Activated CD4-positive, alpha-beta T cell treated with anti-CD3 and anti-CD28 coated beads, Interleukin-2, amount 50 U/mL, for 24 hours (primary cell): ENCODE measurements at regions not wholly inside any gene's neighbourhood (a gene's known extent, or its start where the extent isn't known, plus 50 kb on each side); places are given as distances from the start of the nearest gene placed in this dataset.

Experiments
- DNase-seq, 2 donors: peaks; one replicate each; pipeline ENCODE4 v3.0.0-alpha.2; 2020; ENCODE audit warnings: low read depth in 1 of 2, low spot score in 1 of 2

DNA sequence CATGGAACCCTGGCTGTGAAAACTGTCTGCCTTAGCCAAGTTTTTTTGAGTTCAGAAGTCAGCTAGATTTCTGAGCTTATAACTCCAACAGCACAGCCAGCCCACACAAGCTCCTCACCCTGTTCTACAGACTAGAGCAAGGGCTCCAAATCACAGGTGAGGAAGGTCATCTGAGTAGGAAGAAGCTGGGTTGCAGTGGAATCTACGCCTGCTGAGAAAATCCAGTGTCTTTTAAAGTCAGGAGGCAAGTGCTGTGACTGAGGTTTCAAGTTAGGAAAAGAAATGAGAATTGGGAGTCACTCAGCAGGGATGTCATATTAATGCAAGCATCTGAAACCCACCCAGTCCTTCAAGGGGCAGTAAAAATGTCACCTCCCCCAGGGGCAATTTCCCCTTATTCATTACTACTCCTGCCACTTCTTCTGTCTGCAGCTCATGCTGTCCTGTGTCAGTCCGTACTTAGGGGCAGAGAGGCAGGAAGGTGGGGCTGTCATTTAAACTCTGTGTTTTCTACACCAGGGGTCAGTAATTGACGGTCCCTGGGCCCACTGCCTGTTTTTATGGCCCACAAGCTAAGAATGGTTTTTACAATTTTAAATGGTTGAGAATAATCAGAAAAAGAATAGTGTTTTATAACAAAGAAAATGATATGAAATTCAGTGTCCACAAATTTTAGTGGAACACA is 551.1 kb downstream of the BCL11A start:
- DNase-seq, result no peak

DNA sequence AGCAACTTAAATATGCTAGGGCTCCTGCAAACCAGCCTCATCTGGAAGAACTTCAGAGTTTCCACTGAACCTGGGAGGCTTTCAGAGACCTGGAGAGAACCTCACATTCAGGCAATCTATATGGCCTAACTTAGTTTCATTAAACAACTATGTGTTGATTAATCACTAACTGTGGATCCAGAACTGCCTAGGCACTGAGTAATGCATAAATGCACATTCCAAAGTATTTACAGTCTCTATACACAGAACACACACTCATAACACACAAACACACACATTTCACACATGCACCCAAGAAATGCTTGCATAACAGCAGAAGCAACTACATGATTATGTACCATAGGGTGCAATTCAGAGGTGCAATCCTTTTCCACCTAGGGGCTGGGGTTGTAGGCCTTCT is 552.8 kb downstream of the BCL11A start:
- DNase-seq, result no peak

DNA sequence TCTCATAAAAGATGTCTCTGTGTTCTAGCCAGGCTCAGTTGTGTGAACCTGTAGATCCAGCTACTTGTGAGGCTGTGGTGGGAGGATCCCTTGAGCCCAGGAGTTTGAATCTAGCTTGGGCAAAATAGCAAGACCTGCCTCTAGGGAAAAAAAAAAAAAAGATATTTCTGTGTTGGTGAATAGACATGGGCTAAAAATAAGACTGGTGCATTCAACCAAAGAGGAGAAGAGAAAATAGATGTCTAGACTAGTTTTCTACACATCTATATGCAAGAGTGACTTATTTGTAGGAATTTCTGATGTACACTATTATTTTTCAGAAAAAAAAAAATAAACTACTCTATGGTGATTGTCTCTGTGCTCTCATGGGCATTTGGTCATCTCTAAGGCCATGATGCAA is 555.1 kb downstream of the BCL11A start:
- no peak for DNase-seq

DNA sequence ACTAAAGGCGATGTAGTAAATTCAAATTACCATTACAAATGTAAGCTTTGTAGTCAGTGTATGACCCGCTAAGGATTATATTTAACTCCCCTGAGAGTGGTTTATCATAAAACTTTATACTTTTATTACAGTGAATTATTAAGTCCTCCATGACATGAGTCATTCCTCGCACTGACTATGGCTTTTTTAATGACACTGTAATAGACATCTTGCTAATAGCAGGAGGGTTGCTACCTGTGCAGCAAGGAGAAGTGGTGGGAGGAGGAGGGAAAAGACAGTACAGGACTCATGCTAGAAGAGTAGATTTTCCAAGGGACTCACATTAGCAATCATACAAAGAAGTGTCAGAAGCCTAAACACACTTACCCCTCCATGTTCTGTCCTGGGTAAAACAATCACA is 556.1 kb downstream of the BCL11A start:
- no peak for DNase-seq

DNA sequence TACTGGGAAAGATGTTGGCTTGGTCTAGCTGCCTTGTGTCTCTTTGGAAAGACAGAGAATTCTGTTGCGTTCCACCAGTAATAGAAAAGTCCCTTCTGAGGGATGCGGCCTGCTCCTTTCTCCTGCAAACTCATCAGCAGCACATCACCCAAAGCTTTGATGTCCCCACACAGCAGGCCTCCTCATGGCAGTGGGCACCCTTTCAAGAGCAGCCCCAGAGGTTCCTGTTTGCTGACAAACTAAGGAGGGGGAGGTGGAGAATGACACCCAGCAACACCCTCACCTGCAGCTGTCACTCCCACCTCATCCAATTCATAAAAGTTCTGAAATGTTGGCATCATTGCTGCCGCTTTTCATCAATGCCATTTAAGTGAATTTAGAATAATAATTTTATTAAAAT is 556.6 kb downstream of the BCL11A start:
- DNase-seq, result no peak

DNA sequence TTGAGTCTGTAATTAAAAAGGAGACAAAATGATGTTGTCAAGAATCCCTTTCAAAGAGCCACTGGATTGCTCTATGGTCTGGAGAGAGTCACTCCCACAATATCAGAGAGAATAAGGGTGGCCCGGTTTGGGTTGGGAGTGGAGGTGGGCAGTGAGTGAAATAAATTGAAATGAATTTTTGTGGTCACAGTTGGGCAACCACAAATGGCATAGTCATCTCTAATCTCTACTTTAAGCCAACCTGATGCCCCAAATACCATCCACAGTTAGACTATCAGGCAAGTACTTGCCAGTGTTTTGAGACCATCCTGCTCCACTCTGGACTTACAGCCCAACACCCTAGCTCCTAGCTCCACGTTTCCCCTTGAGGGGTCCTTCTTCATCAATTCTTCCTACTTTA is 559.7 kb downstream of the BCL11A start:
- no peak for DNase-seq

DNA sequence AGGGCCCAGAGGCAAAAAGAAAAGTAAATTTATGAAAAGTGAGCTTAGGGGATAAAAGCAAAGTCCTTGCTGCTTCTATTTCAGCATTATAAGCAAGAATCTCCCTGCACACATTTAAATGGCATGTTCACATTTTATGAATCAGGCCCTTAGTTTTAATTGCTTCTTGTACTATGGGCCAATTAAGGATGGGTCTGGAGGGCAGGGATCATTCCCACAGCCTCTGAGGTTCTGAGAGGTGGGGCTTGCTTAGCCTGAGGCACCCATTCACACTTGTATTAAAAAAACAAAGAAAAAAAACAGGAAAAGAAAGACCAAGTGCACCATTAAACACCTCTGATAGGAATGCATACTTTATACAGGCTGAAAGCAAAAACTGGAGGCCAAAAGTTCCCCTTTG is 565.1 kb downstream of the BCL11A start:
- DNase-seq, result no peak

DNA sequence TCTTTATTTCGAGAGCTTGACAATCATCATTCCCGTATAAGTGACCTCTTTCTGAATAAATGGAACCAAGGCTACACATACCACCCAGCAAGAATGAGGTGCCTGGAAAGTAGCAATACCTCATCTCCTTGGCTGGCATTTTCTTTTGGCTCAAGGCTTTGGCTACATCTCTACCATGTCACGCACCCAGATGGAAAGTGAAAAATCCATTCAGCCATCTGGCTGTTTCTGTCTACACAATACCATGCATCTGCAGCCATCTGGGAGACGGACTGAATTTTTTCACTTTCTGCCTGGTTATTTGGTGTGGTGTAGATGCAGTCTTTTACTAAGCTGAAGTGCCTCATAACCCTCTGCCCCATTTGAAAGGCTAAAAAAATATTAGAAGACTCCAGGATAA is 566.9 kb downstream of the BCL11A start:
- no peak for DNase-seq

DNA sequence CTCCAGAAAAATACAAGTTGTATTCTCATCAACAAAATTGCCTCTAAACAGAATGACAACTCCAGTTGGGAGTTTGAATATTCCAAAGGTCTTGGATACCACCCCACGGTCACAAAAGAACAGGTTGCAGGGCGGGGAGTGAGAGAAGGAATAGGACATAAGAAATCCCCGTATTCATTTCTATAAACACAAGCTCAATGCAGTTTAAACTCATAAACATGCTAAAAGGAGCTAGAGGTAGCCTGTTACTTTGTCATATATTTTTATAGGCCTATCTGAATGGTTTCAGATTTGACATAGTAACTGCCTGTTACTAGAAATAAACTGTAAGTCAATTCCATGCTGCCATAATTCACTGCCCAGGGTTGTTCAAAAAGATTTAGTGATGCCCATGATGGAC is 567.5 kb downstream of the BCL11A start:
- DNase-seq, result no peak

DNA sequence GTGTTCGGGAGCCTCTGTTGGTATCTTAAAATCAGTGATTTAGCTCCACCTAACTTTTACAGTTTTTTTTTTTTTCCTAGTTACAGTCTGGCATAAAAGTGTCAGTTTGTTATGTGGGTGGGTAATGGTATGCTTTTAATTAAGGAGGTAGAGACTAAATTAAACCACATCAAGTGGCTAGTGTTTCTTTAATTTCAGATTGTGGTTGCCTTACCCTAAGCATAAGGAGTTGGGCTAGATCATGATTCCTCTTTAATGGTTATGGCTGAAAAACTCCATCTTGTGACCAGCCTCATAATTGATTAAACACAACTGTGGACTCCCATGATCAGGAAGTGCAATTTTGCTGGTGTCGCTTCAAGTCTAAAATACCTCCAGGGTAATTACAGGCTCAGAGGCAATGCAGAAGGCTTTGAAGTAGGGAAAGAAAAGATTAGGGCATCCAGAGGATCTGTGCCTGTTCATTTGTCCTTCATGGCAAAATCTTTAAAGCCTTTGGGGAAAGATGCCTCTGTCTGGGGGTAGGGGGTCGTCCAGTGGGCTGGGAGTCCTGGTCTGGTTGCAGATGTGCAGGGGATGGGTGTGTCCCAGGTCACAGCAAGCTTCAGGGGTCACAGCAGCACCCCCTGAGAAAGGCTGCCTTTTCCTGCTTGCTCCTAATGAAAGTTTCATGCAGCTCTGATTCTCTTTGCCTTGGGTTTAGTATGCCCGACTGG is 579.2 kb downstream of the BCL11A start:
- no peak for DNase-seq

DNA sequence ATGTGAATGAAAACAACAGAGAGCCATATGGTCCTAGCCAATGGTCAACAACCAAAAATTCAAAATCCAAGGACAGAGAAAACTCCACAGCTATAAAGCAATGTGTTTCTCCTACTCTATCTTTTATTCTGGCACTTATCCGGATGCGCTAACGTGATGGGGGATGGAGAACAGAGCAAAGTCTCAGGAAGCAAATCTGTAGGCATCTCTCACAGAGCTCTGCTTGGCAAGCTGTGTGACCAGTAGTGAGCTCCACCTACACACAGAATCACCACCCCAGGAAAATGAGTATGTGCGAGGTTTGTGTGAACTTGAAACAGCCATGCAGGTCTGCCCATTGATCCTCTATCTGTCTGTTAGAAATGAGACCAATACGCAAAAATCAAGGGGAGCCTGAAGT is 584.3 kb downstream of the BCL11A start:
- DNase-seq, result no peak

DNA sequence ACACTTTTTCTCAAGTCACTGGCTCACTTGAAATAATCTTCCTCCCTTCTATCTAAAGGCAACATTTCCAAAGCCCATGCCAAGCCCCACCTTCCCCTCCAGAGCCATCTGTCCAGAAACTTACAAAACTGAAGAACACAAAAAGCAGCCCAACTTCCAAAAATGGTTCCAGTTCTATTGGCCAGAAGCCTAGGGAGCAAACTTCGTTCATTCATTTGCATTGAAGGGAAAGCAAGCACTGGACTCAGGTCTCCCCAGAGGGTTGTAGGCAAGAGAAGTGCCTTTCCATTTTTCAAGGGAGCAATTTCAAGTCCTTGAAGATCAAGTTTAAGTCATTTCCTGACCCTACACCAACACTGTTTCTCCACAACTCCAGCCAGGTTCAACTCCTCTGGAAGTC is 585.0 kb downstream of the BCL11A start:
- DNase-seq, result no peak

DNA sequence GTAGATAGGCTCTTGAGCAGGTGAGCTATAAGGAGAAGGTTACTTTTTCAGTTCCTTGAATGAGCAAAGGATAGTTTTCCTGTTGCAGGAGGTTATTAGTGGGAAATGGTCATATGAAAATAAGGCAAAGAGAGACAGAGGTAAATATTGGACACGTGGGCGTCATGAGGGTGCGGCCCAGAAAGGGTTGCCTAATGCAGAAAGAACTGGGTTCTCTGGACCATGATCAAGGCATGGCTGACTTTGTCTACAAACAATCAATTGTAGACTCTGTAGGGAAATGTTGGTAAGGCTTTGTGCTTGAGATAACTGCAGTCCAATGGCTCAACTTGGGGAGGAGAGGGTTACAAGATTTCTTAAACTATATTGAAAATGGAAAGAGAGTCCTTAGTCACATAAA is 585.8 kb downstream of the BCL11A start:
- DNase-seq, result no peak

DNA sequence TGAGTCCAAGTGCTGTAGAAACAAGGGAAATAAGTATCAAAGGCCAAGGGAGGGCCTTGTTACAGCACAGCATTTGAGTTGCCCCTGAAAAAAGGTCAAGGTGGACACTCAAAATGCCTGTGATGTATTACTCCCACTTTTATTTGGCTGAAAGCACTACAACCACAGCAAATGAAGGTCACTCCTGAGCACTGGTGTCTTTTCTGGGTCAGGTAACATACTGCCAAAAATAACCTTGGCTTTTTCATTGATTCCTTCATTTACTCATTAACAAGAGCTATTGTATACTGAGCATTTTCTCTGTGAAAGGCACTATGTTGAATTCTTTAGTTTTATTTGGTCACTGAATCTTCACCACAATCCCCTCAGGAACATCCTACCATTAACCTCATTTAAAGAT is 590.3 kb downstream of the BCL11A start:
- DNase-seq, result no peak

DNA sequence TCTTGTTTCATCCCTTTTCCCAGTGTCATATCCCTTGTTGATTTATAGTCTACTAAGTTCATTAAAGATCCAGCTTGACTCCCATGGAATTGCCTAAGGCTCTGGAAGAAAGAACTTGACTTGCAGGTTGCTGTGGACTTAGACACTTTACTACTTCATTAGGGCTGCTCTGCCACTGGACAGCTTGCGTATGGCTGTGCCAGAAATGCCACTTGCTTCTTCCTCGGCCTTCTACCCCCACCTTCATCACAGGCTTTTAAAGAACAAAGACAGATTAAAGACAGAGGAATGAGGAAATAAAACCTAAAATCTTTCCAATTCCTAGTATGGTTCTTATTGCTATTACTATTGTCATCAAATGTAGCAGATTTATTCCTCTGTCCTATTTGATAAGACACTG is 591.7 kb downstream of the BCL11A start:
- no peak for DNase-seq

DNA sequence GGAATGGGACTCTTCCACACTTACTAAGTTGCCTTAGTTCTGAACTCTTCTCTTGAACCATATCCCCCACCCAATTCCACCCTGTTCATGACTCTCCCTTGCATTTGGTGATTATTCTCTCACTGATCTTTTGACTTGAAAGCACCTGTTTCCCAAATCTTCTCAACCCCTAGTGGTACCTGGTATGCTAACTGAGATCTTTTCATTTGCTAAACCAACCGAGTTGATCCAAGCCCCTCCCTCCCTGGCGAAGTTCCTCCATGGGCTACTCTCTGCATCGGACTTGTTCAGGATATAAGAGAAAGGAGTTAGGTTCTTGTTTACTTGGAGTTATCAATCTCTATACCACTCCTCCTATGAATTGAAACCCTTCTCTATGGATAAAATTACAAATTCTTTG is 593.5 kb downstream of the BCL11A start:
- no peak for DNase-seq

DNA sequence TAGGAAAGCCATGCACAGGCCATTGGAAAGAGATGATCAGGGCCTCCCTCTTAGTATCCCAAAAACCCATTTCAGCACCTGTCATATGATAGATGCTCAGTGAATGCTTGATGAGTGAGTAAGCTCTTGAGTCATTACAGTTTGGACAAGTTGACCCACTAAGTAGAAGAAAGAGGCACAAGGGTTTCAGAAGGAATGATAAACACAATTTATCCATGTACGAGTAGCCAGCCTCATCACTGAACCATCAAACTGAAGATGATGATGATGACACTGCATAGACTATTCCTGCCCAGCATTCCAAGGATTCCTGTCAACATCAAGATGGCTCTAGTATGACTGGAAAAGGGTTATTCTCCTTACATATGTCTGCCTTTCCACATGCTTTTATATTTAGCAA is 596.0 kb downstream of the BCL11A start:
- DNase-seq, result no peak

DNA sequence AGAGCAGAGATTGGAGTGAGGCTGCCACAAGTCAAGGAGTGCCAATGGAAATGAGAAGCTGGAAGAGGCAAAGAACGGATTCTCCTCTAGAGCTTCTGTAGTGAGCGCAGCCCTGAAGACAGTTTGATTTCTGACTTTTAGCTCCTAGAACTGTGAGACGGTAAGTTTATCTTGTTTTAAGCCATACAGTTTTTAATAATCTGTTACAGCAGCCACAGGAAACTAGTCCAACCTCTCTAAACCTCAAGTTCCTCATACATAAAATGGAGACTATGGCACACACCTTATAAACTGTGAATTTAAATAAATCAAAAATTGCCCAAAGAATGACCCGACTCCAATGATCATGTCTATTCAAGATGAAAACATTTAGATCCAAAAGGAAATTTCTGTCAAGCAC is 596.5 kb downstream of the BCL11A start:
- DNase-seq, result no peak

DNA sequence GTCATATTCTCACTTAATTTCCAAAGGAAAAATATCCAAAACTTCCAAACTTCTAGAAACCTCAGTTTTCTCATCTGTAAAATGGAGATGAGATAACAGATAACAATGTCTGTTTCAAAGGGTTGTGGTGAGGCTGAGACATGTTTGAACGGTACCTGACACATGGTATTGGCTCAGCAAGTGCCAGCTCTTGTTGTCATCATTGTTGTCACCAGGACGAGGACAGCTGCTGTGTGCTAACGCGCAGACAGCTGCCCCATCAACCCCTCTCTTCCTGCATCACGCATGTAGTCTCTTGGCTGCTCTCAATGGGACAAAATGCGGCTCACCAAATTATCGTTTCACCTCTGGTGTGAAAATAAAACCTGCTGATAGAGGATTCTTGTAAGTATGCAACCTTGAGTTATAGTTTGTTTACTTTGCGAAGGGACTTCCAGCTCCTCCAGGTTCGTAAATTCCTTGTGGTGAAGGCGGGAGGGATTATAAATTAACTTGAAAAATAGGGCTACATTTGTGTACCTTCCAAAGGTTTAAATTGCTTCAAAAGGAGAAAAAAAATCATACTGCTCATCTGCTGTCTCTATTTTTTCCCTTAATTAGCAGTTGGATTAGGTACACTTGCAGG is 605.4 kb downstream of the BCL11A start:
- DNase-seq, result no peak

DNA sequence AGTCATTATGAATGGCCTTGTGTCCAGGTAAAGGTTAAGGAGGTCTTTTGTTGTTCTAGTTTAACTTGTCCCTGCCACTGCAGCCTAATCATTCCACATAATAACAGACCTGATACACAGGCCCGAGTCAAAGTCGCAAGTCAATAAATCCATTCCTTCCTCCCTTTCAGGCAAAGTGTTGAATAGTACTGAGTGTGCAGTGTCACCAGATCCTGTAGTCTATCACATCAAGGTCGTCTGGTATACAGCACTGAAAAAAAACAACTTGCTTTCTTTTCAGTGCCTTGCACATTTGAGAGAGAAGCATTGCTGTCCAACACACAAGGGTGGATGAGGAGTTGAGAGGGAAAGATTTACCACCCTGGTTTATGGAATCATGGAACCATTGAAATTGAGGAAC is 606.2 kb downstream of the BCL11A start:
- no peak for DNase-seq

DNA sequence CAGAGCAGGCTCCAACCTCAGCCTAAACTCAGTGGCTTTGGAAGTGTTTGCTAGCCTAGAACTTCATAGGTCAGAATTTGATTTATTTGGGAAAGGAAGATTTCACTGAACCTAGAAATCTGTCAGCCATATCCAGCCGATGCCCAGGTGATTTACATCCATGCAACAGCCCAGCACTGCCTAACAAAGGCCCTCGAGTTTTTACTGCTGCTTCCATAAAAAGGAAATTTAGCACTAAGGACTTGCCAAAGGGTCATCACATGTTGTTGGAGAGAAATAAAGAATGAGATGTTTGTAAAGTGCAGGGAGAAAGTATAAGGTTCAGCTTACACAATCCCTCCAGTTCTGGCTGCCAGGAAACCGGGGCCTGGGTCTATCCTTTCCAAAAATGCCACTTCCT is 614.2 kb downstream of the BCL11A start:
- no peak for DNase-seq

DNA sequence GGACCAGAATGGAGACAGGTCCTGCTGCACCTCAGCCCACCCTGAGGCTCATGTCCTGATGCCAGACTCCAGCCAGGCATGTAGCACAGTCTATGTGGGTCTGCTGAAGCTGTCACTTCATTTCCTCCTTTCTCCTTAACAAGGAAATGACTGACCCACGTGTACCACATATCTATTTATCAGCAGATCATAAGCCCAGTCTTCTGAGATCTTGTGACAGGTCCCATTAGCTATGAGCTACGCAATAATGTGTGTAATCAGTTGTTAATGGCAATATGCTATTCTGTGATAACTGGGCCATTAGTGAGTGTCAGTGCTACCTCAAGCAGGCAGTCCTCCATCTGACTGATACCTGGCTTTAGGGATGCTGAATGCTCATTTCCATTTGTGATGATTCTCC is 615.3 kb downstream of the BCL11A start:
- DNase-seq, result no peak

DNA sequence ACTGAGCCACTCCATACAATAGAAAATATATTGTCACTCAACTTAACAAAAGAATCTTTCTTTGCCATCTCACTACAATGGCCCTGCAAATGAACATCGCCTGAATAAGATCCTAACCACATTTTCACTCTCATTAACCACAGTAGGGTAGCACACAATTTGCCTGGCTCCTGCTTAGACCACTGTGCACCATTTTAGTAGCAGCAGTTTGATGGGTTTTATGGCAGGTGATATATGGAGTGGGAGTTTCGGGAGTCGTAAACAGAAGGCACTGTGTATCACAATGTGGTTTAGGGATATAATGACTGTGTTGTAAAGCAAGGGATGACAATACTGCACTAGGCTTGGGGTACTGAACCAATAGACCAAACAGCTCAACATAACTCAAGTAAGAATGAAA is 617.4 kb downstream of the BCL11A start:
- DNase-seq, result no peak
